Kidney capillary endothelial cell (primary cell): ENCODE measurements at regions not wholly inside any gene's neighbourhood (a gene's known extent, or its start where the extent isn't known, plus 50 kb on each side); places are given as distances from the start of the nearest gene placed in this dataset.

Experiments used
- DNase-seq: peaks from one replicate; pipeline ENCODE4 v3.0.0-alpha.2; 2018; ENCODE audit warnings: low spot score

- DNase-seq: no peak
Measured at GRCh38 chr6:81238390-81238789, 514.1 kb downstream of the TENT5A start.

DNA sequence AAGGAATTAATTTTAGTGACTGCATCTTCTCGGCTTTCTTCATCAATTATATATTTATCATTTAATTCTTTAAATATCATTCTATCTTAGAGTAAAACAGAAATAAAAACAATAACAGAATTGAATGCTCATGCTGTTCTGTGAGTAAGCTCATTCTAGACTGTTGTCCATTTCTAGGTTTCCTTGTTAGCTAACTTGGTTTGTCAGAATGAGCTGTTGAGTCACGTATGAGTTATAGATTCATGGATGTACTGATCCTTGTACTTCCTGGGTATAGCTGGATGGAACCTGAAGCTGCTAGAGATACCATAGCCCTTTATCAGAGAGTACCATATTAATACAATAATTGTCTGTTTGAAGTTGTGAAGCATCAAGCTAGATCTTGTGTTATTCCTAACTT lies 515.3 kb downstream of the TENT5A start:
- DNase-seq: no peak

GRCh38 chr6:81235512-81235911 lies 517.0 kb downstream of the TENT5A start:
- DNase-seq: no peak

DNA sequence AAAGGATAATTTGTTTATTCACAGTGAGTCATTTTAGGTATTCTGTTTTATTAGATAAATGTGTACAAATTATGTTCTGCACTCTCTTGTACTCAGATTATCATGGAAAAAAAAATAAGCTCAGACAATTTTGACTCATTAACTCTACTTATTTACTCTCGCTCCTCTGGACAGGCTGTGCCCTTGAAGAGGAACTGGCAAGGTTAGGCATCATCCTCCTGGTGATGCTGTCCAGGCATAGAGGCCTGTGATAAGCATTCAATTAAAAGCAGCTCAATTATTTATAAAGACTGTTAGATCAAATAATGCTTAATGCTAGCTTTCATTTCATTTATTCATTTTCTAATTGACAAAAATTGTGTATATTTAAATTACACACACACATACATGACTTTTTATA lies 518.5 kb downstream of the TENT5A start:
- DNase-seq: no peak

DNA sequence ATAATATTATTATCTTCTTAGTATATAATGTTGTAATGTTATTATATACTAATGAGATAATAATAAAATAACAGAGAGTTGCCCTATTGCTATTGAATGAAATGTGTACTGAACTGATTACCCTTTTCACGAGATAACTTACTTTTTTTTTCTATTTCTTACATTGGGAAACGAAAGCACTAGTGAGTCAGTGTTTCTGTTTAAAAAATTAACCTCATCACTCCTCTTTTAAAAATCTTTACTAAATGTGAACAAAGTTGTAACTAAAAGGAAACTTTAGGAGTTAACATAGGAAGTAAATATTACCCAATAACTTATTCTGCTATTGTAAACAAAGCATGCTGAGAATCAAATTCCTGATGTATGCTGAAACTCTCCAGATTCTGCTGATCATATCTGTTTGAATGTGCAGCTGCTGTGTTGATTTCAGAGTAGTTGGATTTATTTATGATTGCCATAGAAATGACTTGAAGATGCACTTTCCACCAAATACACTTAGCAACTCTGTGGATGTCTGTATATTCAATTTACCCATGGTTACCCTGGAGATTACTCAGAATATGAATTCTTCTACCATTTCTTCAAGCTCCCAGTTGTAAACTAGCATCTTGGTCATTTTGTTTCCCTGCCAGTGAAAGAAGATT lies 523.4 kb downstream of the TENT5A start:
- DNase-seq: no peak

DNA sequence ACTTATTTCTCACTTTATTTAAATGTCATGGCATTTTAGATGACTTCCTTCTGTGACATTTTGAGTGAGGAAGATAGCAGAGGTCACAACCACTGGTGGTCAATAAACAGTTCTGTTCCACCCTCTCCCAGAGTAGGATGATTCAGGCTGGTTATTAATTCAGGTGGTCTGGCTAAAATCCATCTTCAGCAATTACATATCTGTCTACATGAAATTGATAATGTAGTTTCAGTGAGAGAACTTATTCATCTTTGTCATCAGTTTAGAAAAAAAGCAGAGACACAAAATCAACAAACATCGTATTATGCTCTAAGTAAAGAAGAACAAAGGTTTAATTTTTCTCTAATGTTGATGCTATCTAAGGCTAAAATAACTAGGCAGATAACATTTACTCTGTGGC lies 525.5 kb downstream of the TENT5A start:
- no peak for DNase-seq

DNA sequence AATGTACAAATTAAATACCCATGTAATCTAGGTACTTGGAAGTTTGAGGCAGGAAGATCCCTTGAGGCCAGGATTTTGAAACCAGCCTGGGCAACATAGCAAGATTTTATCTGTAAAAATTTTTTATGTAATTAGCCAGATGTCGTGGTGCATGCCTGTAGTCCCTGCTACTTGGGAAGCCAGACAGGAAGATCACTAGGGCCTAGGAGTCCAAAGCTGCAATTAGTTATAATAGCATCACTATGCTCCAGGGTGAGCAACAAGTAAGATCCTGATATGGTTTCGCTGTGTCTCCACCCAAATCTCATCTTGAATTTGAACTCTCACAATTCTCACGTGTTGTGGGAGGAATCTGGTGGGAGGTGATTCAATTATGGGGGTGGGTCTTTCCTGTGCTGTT lies 535.8 kb downstream of the TENT5A start:
- no peak for DNase-seq

DNA sequence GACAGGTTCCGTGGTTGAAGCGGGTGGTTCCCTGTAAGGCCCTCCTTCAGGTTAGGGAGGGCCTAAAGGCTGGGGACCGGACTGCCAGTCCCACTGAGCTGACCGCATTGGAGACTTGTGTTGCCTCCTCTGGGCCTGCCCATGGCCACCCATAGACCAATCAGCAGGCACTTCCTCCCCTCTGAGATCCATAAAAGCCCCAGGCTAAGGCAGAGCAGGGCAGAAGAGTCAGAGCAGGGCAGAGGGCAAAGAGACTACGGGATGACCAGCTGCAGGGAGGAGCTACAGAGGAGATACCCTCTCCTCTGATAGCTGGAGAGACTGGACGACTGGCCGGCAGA lies 537.4 kb downstream of the TENT5A start:
- no peak for DNase-seq

- DNase-seq: no peak
Measured at GRCh38 chr6:81214414-81215091, 537.9 kb downstream of the TENT5A start.

GRCh38 chr6:81204731-81205130 lies 547.8 kb downstream of the TENT5A start:
- DNase-seq: no peak

DNA sequence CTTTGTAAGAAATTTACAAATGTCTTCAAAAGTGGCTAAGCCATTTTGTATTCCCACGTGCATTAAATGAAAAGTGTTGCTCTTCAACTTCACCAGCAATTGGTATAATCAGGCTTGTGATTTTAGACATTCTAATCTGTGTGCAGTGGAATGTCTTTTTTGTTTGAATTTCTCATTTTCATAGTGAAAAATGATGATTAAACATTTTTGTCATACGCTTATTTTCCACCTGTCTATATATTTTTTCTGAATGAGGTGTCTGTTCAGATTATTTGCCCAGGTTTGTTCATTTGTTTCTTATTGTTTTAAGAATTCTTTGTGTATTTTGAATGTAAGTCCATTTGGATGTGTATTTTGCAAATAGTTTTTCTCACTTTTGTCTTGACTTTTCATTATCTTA lies 558.1 kb downstream of the TENT5A start:
- no peak for DNase-seq

GRCh38 chr6:81172056-81172740 lies 580.3 kb downstream of the TENT5A start:
- no peak for DNase-seq

DNA sequence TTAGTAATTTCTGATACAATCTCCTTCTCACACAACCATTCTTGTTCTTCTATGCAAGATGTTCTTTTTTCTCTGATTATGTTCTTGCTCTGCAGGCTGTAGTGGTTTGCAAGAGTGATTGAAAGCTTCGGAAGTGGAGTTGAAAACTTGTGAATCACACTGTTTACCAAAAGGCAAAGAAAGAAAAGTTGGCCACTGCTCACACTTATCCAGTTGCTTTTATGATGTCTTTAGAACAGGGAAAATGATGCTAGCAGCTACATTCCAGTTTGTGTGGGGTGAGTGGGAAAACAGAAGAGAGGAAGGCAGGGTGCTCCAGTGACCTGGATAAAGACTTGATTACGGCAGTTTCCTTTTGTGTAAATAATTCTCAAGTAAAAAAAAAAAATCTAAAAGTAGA lies 583.3 kb downstream of the TENT5A start:
- no peak for DNase-seq

DNA sequence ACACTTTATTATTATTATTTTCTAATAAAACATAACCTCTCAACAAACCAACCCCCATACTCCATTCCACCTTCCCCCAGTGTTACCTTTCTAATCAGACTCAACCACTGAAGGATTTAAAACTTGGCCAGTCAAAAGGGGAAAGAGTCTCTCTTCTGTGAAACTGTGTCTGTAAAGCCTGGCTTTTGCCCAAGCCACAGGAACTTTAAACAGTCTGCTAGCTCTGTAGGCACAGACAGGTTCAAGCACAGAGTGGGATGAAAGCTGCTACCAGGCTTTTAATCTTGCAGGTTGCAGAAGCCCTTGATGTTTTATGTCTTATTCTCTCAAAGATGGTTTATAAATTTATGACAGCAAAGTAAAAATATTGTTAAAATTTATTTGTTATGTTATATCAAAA lies 585.7 kb downstream of the TENT5A start:
- no peak for DNase-seq

DNA sequence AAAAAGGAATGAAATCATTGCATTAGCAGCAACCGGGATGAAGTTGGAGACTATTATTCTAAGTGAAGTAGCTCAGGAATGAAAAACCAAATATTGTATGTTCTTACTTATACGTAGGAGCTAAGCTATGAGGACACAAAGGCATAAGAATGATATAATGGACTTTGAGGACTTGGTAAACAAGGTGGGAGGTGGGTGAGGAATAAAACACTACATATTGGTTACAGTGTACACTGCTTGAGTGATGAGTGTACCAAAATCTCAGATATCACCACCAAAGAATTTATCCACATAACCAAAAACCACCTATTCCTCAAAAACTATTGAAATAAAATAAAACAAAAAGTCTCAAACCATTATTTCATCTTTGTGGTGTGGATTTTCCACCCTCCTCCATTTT lies 593.5 kb downstream of the TENT5A start:
- no peak for DNase-seq

GRCh38 chr6:81148751-81149150 lies 603.7 kb downstream of the TENT5A start:
- no peak for DNase-seq

DNA sequence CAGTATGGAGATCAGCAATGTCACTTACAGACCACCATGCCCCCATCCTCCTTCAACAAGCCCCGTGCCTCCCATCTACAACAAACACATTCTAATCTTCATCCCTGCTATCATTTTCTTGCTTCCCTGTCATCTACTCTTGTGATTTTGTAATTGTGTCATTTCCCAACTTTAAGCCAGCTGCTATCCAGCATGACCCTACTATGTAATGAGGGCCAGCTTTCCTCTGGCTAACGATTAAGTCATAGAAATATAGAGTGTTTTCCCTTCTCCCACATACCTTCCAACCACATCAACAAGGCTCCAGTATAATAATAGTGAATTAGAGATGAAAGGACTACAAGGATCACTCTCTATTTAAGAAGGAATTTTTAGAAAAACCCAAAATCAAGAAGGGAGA lies 607.0 kb downstream of the TENT5A start:
- DNase-seq: no peak

DNA sequence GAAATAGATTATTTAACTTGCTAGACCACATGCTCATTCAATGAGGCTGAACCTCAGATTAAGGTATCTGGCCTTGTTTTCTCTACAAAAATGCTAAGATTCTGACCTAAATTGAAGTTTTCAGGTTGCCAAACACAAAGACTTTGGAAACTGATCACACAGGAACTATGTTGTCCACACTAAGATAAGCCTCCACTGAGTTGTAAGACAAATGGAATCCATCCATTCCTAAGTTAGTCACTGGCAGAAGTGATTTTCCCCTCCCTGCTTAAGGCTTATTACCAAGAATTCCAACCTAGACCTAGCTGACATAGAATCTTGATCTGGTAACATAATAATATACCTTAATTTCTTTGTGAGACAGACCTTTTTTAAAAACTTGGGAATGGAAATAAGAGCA lies 608.1 kb downstream of the TENT5A start:
- no peak for DNase-seq

DNA sequence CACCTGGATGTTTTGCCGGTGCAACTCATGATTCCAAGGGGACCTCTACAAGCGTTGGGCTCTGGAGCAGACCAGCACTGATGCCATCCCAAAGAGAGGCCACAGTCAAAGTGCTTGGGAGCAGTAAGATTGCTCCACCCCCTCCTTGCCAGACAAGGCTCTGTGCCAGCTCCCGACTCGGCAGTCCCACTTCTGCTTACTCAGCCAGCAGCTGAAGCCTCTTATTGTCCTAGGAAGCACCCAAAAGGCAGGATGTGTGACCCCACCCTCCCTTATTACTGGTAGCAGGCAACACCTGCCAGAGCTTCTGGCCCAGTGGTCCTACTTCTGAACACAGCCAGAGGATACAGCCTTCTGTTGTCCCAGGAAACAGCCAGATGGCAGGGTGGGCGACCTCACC lies 614.2 kb downstream of the TENT5A start:
- DNase-seq: no peak

GRCh38 chr6:81130969-81131368 lies 621.5 kb downstream of the TENT5A start:
- DNase-seq: no peak

- DNase-seq: no peak
Measured at GRCh38 chr6:81130061-81130460, 622.4 kb downstream of the TENT5A start.

GRCh38 chr6:81128671-81129070 lies 623.8 kb downstream of the TENT5A start:
- DNase-seq: no peak

DNA sequence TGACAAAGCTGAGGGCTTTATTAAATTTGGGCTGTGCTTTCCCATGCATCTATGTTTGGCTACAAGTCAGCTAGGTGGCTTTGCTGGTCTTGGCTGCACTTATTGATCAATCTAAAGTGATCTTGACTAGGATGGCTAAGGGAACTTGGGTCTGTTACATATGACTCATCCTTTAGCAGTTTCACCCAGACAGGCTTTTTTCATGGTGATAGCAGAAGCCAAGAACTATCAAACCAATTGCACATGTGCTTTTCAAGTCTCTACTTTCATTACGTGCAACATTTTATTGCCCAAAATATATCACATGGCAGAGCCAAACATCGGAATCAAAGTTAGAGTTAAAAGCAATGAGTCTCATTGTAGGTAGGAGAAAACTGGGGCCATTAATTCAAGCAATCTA lies 626.3 kb downstream of the TENT5A start:
- no peak for DNase-seq

DNA sequence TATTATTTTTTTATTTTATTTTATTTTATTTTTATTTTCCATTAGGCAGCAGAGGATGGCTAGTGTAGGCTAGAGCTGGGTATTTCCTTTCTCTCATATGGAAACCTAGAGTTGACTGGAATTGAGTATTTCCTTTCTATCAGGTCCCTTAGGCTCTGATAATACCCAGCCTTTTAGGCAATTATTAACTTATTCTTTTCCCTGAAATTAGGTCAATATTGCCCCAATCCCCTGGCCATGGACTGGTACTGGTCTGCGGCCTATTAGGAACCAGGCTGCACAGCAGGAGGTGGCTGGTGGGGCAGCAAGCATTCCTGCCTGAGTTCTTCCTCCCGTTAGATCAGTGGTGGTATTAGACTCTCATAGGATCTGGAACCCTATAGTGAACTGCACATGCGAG lies 632.2 kb downstream of the TENT5A start:
- DNase-seq: no peak
